K562 (cell line): ENCODE measurements at regions not wholly inside any gene's neighbourhood (a gene's known extent, or its start where the extent isn't known, plus 50 kb on each side); places are given as distances from the start of the nearest gene placed in this dataset.

Experiments used
- ATAC-seq: fragments of 200-7000 bp; cut with Tn5 transposase; 3 replicates; pipeline ENCODE4 v1.9.1; 2020; ENCODE audit warnings: moderate library complexity
- BruUV-seq: library from RNA; stranded (reverse); fragments of 400-500 nt; replicated peaks from 2 replicates; lab custom pipeline; 2021; lab: Mats Ljungman, UMichigan
- CTCF ChIA-PET: fragments of 300-600 bp; formaldehyde crosslinking; extraction: SDS; loops from one replicate; lab custom pipeline; 2021; ENCODE audit warnings: low intra/inter-chr PET ratio; lab: Yijun Ruan, JAX
- POLR2A ChIA-PET: fragments of 300-600, 350-650 bp; sonication (Branson Sonifier 250); formaldehyde crosslinking; extraction: SDS; loops from one replicate; lab custom pipeline; 2021; ENCODE audit warnings: antibody characterized with exemption, inconsistent platforms; lab: Yijun Ruan, JAX
- DNase-seq, 4 experiments: peaks; one replicate each; pipeline versions ENCODE4 v3.0.0 to v3.0.0-alpha.2; 2011 to 2018; ENCODE audit warnings: low spot score in 3 of 4, mixed read lengths in 3 of 4; ENCODE audit errors: extremely low read depth in 1 of 4
- FAIRE-seq: peaks from 2 replicates; lab custom pipeline; 2011; peaks lifted over from hg19 to GRCh38; lab: Jason Lieb, UNC
- H2AFZ ChIP-seq: 2 replicates; pipeline ENCODE4 v1.6.0; 2011; ENCODE audit warnings: low read depth, low read length, control low read depth, inconsistent platforms
- H3K27ac ChIP-seq: fragments of 200-600 bp; 3 replicates; pipeline ENCODE4 v1.8.0; 2011; ENCODE audit warnings: low read depth, mild to moderate bottlenecking, control low read depth, inconsistent platforms, low read length, moderate library complexity, mixed read lengths; ENCODE audit errors: extremely low read depth
- H3K27me3 ChIP-seq, 2 experiments: fragments of 300-600 bp in 1 of 2; 2 replicates in 1 of 2; 3 replicates in 1 of 2; pipeline versions ENCODE4 v1.6.0 to v1.8.0; 2011; ENCODE audit warnings: inconsistent platforms in 2 of 2, low read length in 2 of 2, mild to moderate bottlenecking in 1 of 2, mixed read lengths in 1 of 2, moderate library complexity in 1 of 2; ENCODE audit not compliant: control insufficient read depth in 2 of 2, insufficient read depth in 2 of 2
- H3K36me3 ChIP-seq: fragments of 300-600 bp; 3 replicates; pipeline ENCODE4 v1.8.0; 2011; ENCODE audit warnings: mild to moderate bottlenecking, low read length, inconsistent platforms; ENCODE audit not compliant: control insufficient read depth, insufficient read depth
- H3K4me1 ChIP-seq, 2 experiments: fragments of 200-600 bp in 1 of 2; replicated peaks in 1 of 2; 2 replicates in 1 of 2; 3 replicates in 1 of 2; pipeline versions ENCODE4 v1.5.1 to v1.8.0; 2011; ENCODE audit warnings: inconsistent platforms in 2 of 2, low read length in 2 of 2, mild to moderate bottlenecking in 1 of 2, mixed read lengths in 1 of 2, moderate library complexity in 1 of 2; ENCODE audit not compliant: control insufficient read depth in 2 of 2, insufficient read depth in 2 of 2
- H3K4me2 ChIP-seq: 2 replicates; pipeline ENCODE4 v1.6.1; 2011; ENCODE audit warnings: low read length, control low read depth, inconsistent platforms, mixed read lengths; ENCODE audit not compliant: insufficient read depth
- H3K4me3 ChIP-seq: fragments of 200-600 bp; sonication (generic), shearing (Covaris generic); 2 replicates; pipeline ENCODE4 v1.5.1; 2016; ENCODE audit warnings: control low read depth, inconsistent platforms
- H3K79me2 ChIP-seq: fragments of 200-600 bp; 3 replicates; pipeline ENCODE4 v1.8.0; 2011; ENCODE audit warnings: low read length, inconsistent platforms; ENCODE audit not compliant: control insufficient read depth, insufficient read depth
- H3K9ac ChIP-seq, 2 experiments: 2 replicates each; pipeline versions ENCODE4 v1.6.0 to v1.6.1; 2011; ENCODE audit warnings: low read depth in 2 of 2, low read length in 2 of 2, control low read depth in 1 of 2, inconsistent platforms in 1 of 2, mild to moderate bottlenecking in 1 of 2, mixed read lengths in 1 of 2; ENCODE audit not compliant: insufficient read depth in 1 of 2
- H3K9me1 ChIP-seq: one replicate; pipeline ENCODE4 v1.6.0; 2011; ENCODE audit warnings: inconsistent platforms, mild to moderate bottlenecking, low read length, moderate library complexity; ENCODE audit not compliant: control insufficient read depth, insufficient read depth
- H3K9me3 ChIP-seq: replicated peaks from 2 replicates; pipeline ENCODE4 v1.5.1; 2011; ENCODE audit warnings: low read depth, low read length, inconsistent platforms; ENCODE audit not compliant: control insufficient read depth, insufficient read depth
- H4K20me1 ChIP-seq: replicated peaks from 2 replicates; pipeline ENCODE4 v1.6.1; 2011; ENCODE audit warnings: low read length, inconsistent platforms, mixed read lengths; ENCODE audit not compliant: control insufficient read depth, insufficient read depth
- E2F3 ChIP-seq: fragments of 250-450 bp; sonication (Bioruptor Pico); IDR thresholded peaks from 2 replicates; pipeline ENCODE4 v1.4.0; 2020; ENCODE audit warnings: mild to moderate bottlenecking
- FOXJ3 ChIP-seq: sonication (generic); formaldehyde crosslinking; IDR thresholded peaks from 2 replicates; pipeline ENCODE4 v1.4.0; 2020; ENCODE audit warnings: mild to moderate bottlenecking, missing genetic modification reagents
- TCF7 ChIP-seq: sonication (generic); IDR thresholded peaks from 2 replicates; pipeline ENCODE4 v1.6.1; 2016; ENCODE audit warnings: antibody characterized with exemption, borderline replicate concordance
- TCF7L2 ChIP-seq: fragments of 150-350 bp; IDR thresholded peaks from 2 replicates; pipeline ENCODE4 v1.6.1; 2016; ENCODE audit warnings: low read depth, mild to moderate bottlenecking, low read length, moderate library complexity
- ZBTB8A ChIP-seq: fragments of 450-650 bp; IDR thresholded peaks from 2 replicates; pipeline ENCODE4 v1.6.1; 2018; ENCODE audit warnings: mild to moderate bottlenecking, moderate library complexity; ENCODE audit not compliant: partially characterized antibody
- ZKSCAN1 ChIP-seq: fragments of 150-350 bp; IDR thresholded peaks from 2 replicates; pipeline ENCODE4 v1.6.1; 2016; ENCODE audit warnings: low read depth, low read length
- WGBS: fragments of 100-300 bp; shearing (Covaris generic); methylation state at CpG from one replicate; pipeline ENCODE4 v1.1.6; 2016; ENCODE audit warnings: low coverage, mixed read lengths; ENCODE audit not compliant: insufficient coverage; ENCODE audit errors: missing lambda C conversion rate; 5-methylcytosine and 5-hydroxymethylcytosine counted together
- in situ Hi-C: fragments of 300-500 bp; cut with MboI; formaldehyde crosslinking; loops from 4 replicates; pipeline ENCODE4 v1.15.0; 2018; ENCODE audit warnings: inconsistent platforms, mixed read lengths
- intact Hi-C: fragments of 100-400 bp; cut with micrococcal nuclease; formaldehyde crosslinking; loops from 2 replicates; pipeline ENCODE4 v1.14.2; 2022

- ChIA-PET CTCF (no interaction called here), POLR2A (no interaction called here)
- H3K4me2 ChIP-seq = no peak overlapping the region
- BruUV-seq = no TSS peak
- no peaks in the 10 kb centered on the region for H3K79me2 ChIP-seq
- no peaks in the 10 kb centered on the region for H3K36me3 ChIP-seq
- DNase-seq (no peak), FAIRE-seq (no peak), ATAC-seq (no peak)
- H3K27me3 ChIP-seq = no peaks in the 10 kb centered on the region
- no peak for TF ChIP-seq TCF7
- no peak for TF ChIP-seq ZBTB8A
- no peak for TF ChIP-seq FOXJ3
- TF ChIP-seq ZKSCAN1 = no peak
- H3K27ac ChIP-seq = no peak overlapping the region
- 73% methylated on average over 3 of the region's 3 CpGs for WGBS
- H2AFZ ChIP-seq = no peak overlapping the region
- in situ Hi-C loops = no loop called here
- H3K4me3 ChIP-seq = no peak overlapping the region
- H4K20me1 ChIP-seq = no peaks in the 10 kb centered on the region
- no peaks in the 10 kb centered on the region for H3K9me3 ChIP-seq
- H3K9me1 ChIP-seq = no peaks in the 10 kb centered on the region
- no peak overlapping the region for H3K9ac ChIP-seq
- H3K4me1 ChIP-seq = no peaks in the 10 kb centered on the region; a peak in 1 of 5 replicates
- intact Hi-C loops = no loop called here
These were observed 220.1 kb upstream of the CBLB start for GRCh38 chr3:106088899-106089298.

GRCh38 chr3:106089806-106090205 is 221.0 kb upstream of the CBLB start:
- WGBS = 20% methylated on average over 1 of the region's 1 CpG
- no peak for FAIRE-seq
- TF ChIP-seq E2F3 (CRISPR knock-in tag) = no peak
- no peak for TF ChIP-seq TCF7L2
- no peak overlapping the region for H3K27ac ChIP-seq
- H3K27me3 ChIP-seq = no peaks in the 10 kb centered on the region
- no peaks in the 10 kb centered on the region for H3K79me2 ChIP-seq
- no TSS peak for BruUV-seq
- CTCF ChIA-PET = no interaction called here
- POLR2A ChIA-PET = no interaction called here
- no peak overlapping the region for H3K4me3 ChIP-seq
- intact Hi-C loops = no loop called here
- H3K9me3 ChIP-seq = no peaks in the 10 kb centered on the region
- no peaks in the 10 kb centered on the region; a peak in 1 of 5 replicates for H3K4me1 ChIP-seq
- H2AFZ ChIP-seq = no peak overlapping the region
- DNase-seq = no peak
- no peaks in the 10 kb centered on the region for H3K9me1 ChIP-seq
- in situ Hi-C loops = no loop called here
- ATAC-seq = no peak
- H4K20me1 ChIP-seq = no peaks in the 10 kb centered on the region
- no peaks in the 10 kb centered on the region for H3K36me3 ChIP-seq
- no peak overlapping the region for H3K9ac ChIP-seq
- H3K4me2 ChIP-seq = no peak overlapping the region
